Endothelial cell (in vitro differentiated cells): ENCODE measurements at regions not wholly inside any gene's neighbourhood (a gene's known extent, or its start where the extent isn't known, plus 50 kb on each side); places are given as distances from the start of the nearest gene placed in this dataset.

Source experiments
- DNase-seq: peaks from one replicate; pipeline ENCODE4 v3.0.0; 2021; ENCODE audit warnings: low spot score
- H3K27ac Mint-ChIP-seq: one replicate; pipeline ENCODE4 v1.8.0; 2021; ENCODE audit warnings: mixed read lengths, inconsistent platforms; ENCODE audit not compliant: unreplicated experiment
- H3K27me3 Mint-ChIP-seq: one replicate; pipeline ENCODE4 v1.8.0; 2021; ENCODE audit warnings: mild to moderate bottlenecking, moderate library complexity, mixed read lengths, inconsistent platforms; ENCODE audit not compliant: unreplicated experiment
- H3K36me3 Mint-ChIP-seq: one replicate; pipeline ENCODE4 v1.8.0; 2021; ENCODE audit warnings: mild to moderate bottlenecking, low read depth, mixed read lengths, inconsistent platforms; ENCODE audit not compliant: unreplicated experiment
- H3K4me1 Mint-ChIP-seq: one replicate; pipeline ENCODE4 v1.8.0; 2021; ENCODE audit warnings: mild to moderate bottlenecking, mixed read lengths, inconsistent platforms; ENCODE audit not compliant: unreplicated experiment
- H3K4me3 Mint-ChIP-seq: one replicate; pipeline ENCODE4 v1.8.0; 2021; ENCODE audit warnings: mild to moderate bottlenecking, mixed read lengths, inconsistent platforms; ENCODE audit not compliant: unreplicated experiment
- H3K9me3 Mint-ChIP-seq: one replicate; pipeline ENCODE4 v1.8.0; 2021; ENCODE audit warnings: mixed read lengths, inconsistent platforms; ENCODE audit not compliant: unreplicated experiment
- CTCF ChIP-seq: fragments of 200-600 bp; sonication (generic); IDR thresholded peaks from one replicate; pipeline ENCODE4 v1.5.0; 2021; ENCODE audit warnings: antibody characterized with exemption; ENCODE audit not compliant: unreplicated experiment

- H3K36me3 Mint-ChIP-seq, result no peaks in the 10 kb centered on the region
- no peak overlapping the region for H3K27ac Mint-ChIP-seq
These were observed 130.7 kb upstream of the UBE2E1 start for GRCh38 chr3:23675010-23675409.

GRCh38 chr3:23676093-23676492 is 129.7 kb upstream of the UBE2E1 start:
- Mint-ChIP-seq H3K4me3 (no peak overlapping the region), H3K27ac (no peak overlapping the region), H3K9me3 (no peaks in the 10 kb centered on the region), H3K4me1 (no peaks in the 10 kb centered on the region), H3K36me3 (no peaks in the 10 kb centered on the region), H3K27me3 (no peaks in the 10 kb centered on the region)
- no peak for TF ChIP-seq CTCF
- DNase-seq, result no peak

More at GRCh38 chr3:23675010-23675409, 130.7 kb upstream of the UBE2E1 start:
- Mint-ChIP-seq H3K4me3 (no peak overlapping the region), H3K9me3 (no peaks in the 10 kb centered on the region), H3K4me1 (no peaks in the 10 kb centered on the region), H3K27me3 (no peaks in the 10 kb centered on the region)
- no peak for DNase-seq
- TF ChIP-seq CTCF, result no peak

GRCh38 chr3:23682646-23683045 is 123.1 kb upstream of the UBE2E1 start:
- Mint-ChIP-seq H3K36me3 (no peaks in the 10 kb centered on the region), H3K4me1 (no peaks in the 10 kb centered on the region), H3K4me3 (no peak overlapping the region), H3K9me3 (no peaks in the 10 kb centered on the region), H3K27me3 (no peaks in the 10 kb centered on the region), H3K27ac (no peak overlapping the region)
- DNase-seq, result no peak
- TF ChIP-seq CTCF, result no peak

- Mint-ChIP-seq H3K4me3 (no peak overlapping the region), H3K9me3 (no peaks in the 10 kb centered on the region), H3K36me3 (no peaks in the 10 kb centered on the region), H3K27me3 (no peaks in the 10 kb centered on the region), H3K4me1 (no peaks in the 10 kb centered on the region), H3K27ac (no peak overlapping the region)
- DNase-seq, result no peak
- no peak for TF ChIP-seq CTCF
These were observed 120.1 kb upstream of the UBE2E1 start for GRCh38 chr3:23685541-23686258.

- Mint-ChIP-seq H3K9me3 (no peaks in the 10 kb centered on the region), H3K4me1 (no peaks in the 10 kb centered on the region), H3K27me3 (no peaks in the 10 kb centered on the region), H3K4me3 (no peak overlapping the region), H3K27ac (no peak overlapping the region), H3K36me3 (no peaks in the 10 kb centered on the region)
- DNase-seq, result no peak
- TF ChIP-seq CTCF, result no peak
These were observed 119.2 kb upstream of the UBE2E1 start for GRCh38 chr3:23686519-23686918.
